NCI-H187 (cell line): ENCODE measurements at regions not wholly inside any gene's neighbourhood (a gene's known extent, or its start where the extent isn't known, plus 50 kb on each side); places are given as distances from the start of the nearest gene placed in this dataset.
A peak's percentile ranks its signal among the peaks of the same experiment; 100 is the strongest.
"Not testable (repeated sequence)": the region's sequence is repeated elsewhere in the genome, so short reads cannot be mapped to it uniquely, and the experiment has no call there.

Experiments
- DNase-seq, 2 experiments: peaks; one replicate each; lab custom pipeline; 2025; lab: John Stamatoyannopoulos, UW

GRCh38 chr6:48994811-48995210 lies 468.2 kb downstream of the MMUT start:
- no peak for DNase-seq

- DNase-seq: no peak
Measured at GRCh38 chr6:48990739-48991138, 472.3 kb downstream of the MMUT start.

GRCh38 chr6:48986845-48987244 lies 476.2 kb downstream of the MMUT start:
- no peak for DNase-seq

GRCh38 chr6:48986105-48986504 lies 476.9 kb downstream of the MMUT start:
- no peak for DNase-seq

DNA sequence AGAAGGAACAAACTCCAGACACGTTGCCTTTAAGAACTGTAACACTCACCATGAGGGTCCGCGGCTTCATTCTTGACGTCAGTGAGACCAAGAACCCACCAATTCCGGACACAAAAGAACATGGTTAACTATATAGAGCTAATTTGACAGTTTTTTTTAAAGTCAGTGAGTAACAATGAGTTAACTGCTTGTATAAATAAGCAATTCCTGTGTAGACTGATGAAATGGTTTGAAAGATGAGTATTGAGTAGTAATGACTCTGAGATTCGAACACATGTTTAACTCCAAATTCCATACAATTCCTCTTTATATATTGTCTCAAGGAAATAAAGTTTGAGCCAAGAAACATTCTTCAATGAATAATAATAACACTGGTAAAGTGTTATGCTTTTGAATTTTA lies 478.0 kb downstream of the MMUT start:
- DNase-seq: no peak

DNA sequence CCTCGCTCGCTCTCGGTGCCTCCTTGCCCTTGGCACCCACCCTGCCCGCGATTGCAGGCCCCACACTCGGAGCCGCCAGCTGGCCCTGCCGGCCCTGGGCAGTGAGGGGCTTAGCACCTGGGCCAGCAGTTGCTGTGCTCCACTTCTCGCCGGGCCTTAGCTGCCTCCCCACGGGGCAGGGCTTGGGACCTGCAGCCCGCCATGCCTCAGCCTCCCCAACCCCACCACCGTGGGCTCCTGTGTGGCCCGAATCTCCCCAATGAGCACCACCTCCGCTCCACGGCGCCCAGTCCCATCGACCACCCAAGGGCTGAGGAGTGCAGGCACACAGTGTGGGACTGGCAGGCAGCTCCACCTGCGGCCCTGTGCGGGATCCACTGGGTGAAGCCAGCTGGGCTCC lies 479.1 kb downstream of the MMUT start:
- not testable (repeated sequence) for DNase-seq

DNA sequence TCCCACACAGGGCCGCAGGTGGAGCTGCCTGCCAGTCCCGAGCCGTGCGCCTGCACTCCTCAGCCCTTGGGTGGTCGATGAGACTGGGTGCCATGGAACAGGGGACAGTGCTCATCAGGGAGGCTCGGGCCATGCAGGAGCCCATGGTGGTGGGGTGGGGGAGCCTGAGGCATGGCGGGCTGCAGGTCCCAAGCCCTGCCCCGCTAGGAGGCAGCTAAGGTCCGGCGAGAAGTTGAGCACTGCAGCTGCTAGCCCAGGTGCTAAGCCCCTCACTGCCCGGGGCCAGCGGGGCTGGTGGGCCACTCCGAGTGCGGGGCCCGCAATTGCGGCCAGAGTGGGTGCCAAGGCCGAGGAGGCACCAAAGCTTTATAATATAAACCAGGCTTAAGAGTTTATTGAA lies 479.7 kb downstream of the MMUT start:
- DNase-seq: no peak

- no peak for DNase-seq
Measured at GRCh38 chr6:48979806-48980205, 483.2 kb downstream of the MMUT start.

- DNase-seq: no peak
Measured at GRCh38 chr6:48979085-48979484, 484.0 kb downstream of the MMUT start.

DNA sequence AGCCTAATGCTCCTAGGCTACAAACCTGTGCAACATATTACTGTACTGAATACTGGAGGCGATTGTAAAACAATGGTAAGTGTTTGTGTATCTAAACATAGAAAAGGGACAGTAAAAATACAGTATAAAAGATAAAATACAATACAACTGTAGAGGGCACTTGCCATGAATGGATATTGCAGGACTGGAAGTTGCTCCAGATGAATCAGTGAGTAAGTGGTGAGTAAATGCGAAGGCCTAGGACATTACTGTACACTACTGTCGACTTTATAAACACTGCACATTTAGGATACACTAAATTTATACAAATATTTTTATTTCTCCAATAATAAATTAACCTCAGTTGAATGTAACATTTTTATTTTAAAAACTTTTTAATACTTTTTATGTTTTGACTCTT lies 485.0 kb downstream of the MMUT start:
- no peak for DNase-seq

DNA sequence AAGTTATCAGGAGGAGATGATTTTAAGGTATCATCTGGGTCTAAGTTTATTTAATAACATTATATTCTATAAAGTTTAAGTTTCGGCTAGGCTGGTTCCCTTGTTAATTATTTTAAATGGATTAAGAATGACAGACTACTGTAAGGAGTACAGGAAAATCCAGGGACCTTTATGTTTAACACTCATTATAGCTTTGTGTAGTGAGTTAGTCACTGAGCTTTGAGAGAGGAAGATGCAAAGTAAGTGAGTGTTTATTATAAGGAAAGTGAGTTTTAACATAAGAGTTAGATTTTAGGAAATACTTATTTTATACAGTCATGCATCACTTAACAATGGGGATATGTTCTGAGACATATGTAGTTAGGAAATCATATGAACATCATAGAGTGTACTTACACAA lies 485.5 kb downstream of the MMUT start:
- no peak for DNase-seq

DNA sequence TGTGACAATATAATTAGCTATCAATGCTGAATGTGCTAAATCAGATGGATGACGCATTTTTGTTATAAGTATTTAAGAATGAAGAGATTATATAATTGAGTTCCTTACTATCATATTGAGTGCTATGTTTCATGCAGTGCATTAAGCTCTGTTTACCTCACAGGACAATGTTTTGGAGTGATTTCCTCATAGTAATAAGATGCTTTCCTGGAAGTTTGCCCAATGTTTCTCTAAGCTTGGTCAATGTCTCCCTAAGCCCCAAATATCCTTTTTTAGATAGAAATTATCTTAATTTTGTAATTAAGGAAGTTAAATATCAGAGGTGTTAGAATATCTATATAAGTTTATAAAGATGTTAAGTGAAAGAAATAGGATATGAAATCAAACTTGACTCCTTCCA lies 489.6 kb downstream of the MMUT start:
- DNase-seq: no peak

- no peak for DNase-seq
Measured at GRCh38 chr6:48961781-48962415, 501.2 kb downstream of the MMUT start.

GRCh38 chr6:48959251-48960060 lies 503.6 kb downstream of the MMUT start:
- DNase-seq: no peak

- no peak for DNase-seq
Measured at GRCh38 chr6:48957781-48958180, 505.3 kb downstream of the MMUT start.

GRCh38 chr6:48951917-48952316 lies 511.1 kb downstream of the MMUT start:
- DNase-seq: no peak

DNA sequence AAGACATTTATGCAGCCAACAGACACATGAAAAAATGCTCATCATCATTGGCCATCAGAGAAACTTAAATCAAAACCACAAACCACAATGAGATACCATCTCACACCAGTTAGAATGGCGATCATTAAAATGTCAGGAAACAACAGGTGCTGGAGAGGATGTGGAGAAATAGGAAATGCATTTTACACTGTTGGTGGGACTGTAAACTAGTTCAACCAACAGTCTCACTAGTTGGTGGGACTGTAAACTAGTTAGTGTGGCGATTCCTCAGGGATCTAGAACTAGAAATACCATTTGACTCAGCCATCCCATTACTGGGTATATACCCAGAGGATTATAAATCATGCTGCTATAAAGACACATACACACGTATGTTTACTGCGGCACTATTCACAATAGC lies 518.8 kb downstream of the MMUT start:
- peak; percentile 21 to 87 for DNase-seq

- DNase-seq: no peak
Measured at GRCh38 chr6:48933136-48933535, 529.9 kb downstream of the MMUT start.

GRCh38 chr6:48928937-48929336 lies 534.1 kb downstream of the MMUT start:
- no peak for DNase-seq

DNA sequence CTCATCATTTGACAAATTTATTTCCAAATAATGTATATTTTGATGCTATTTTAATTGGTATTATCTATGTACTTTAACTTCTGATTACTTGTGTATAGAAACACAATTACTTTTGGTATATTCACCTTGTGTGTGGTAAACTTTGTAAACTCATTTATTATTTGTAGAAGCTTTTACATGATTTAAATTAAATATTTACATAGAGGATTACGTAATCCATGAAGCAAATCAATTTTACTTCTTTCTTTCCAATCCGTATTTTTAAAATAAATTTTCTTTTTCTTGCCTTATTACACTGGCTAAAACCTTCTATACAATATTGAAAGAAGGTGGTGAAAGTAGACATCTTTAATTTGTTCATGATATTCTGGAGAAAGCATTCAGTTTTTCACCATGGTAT lies 540.2 kb downstream of the MMUT start:
- DNase-seq: no peak

GRCh38 chr6:48919555-48919954 lies 543.5 kb downstream of the MMUT start:
- DNase-seq: no peak

DNA sequence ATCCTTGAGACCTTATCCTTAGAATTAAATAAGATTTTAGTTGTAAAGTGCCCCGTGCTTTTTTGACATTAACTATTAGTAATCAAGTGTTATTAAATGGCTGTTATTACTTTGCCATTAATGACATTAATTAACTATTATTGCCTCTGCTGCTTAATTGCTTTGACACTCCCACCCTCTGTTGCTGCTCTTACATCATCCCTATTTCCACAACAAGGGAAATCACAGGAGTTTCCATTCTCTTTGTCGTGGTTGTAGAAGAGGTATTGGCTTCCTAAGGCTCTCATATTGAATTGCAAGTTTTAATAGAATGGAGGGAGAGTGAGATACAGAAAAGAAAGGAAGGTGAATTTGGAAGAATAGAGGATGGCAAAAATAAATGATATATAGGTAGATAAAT lies 545.8 kb downstream of the MMUT start:
- DNase-seq: no peak

- DNase-seq: no peak
Measured at GRCh38 chr6:48916607-48917006, 546.4 kb downstream of the MMUT start.

DNA sequence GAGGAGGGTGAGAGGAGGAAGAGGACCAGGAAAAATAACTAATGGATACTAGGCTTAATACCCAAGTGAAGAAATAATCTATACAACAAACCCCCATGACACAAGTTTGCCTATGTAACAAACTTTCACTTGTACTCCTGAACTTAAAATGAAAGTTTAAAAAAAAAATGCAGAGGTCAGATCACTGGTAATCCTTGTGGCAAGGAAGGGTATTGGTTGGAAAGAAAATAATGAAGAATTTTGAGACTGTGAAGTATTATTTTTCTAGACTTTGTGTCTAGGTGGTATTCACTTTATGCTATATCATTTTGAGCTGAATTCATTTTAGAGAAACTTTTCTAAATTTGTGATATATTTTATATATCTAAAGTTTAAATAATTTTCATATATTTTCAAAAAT lies 547.5 kb downstream of the MMUT start:
- DNase-seq: no peak
